ENCODE measurements at regions not wholly inside any gene's neighbourhood (a gene's known extent, or its start where the extent isn't known, plus 50 kb on each side); places are given as distances from the start of the nearest gene placed in this dataset.

- TF ChIP-seq CTCF (IDR thresholded peaks at IDR 0.05): no peak
- no peak for TF ChIP-seq POLR2A (IDR thresholded peaks at IDR 0.05)
Measured at GRCh38 chrX:88605222-88605583, 141.8 kb upstream of the CPXCR1 start.
